ENCODE measurements at regions not wholly inside any gene's neighbourhood (a gene's known extent, or its start where the extent isn't known, plus 50 kb on each side); places are given as distances from the start of the nearest gene placed in this dataset.

- Histone ChIP-seq H3K9ac (ENCODE audit: low read length) (no peak overlapping the region), H3K4me3 (ENCODE audit: low read length) (no peak overlapping the region), H3K36me3 (ENCODE audit: insufficient read depth, low read length) (no peaks in the 10 kb centered on the region), H3K9me3 (ENCODE audit: low read length) (no peaks in the 10 kb centered on the region), H4K20me1 (ENCODE audit: insufficient read depth) (no peaks in the 10 kb centered on the region), H3K27ac (ENCODE audit: low read length) (no peak overlapping the region), H3K9me2 (ENCODE audit: insufficient read depth, low read length) (no peaks in the 10 kb centered on the region), H3K27me3 (ENCODE audit: insufficient read depth, low read depth, low read length) (no peaks in the 10 kb centered on the region), H3K79me2 (replicated peaks; ENCODE audit: insufficient read depth, low read length) (no peaks in the 10 kb centered on the region), H3K4me2 (ENCODE audit: low read length) (no peak overlapping the region), H3F3A (ENCODE audit: insufficient read depth, low read length, poor library complexity, severe bottlenecking) (no peaks in the 10 kb centered on the region), H2AFZ (ENCODE audit: low read depth, low read length) (no peak overlapping the region)
- TF ChIP-seq SMC3 (conservative IDR thresholded peaks at IDR 0.05; ENCODE audit: poor library complexity) (no peak), POLR2AphosphoS5 (IDR thresholded peaks at IDR 0.05) (no peak), RAD21 (conservative IDR thresholded peaks at IDR 0.05) (no peak), EZH2 (IDR thresholded peaks at IDR 0.05; ENCODE audit: borderline replicate concordance, insufficient read depth, low read length, poor library complexity, severe bottlenecking) (no peak), MXI1 (conservative IDR thresholded peaks at IDR 0.05; ENCODE audit: poor library complexity, severe bottlenecking) (no peak), REST (IDR thresholded peaks at IDR 0.05; ENCODE audit: borderline replicate concordance) (no peak), CTCF (IDR thresholded peaks at IDR 0.05; ENCODE audit: poor library complexity, severe bottlenecking) (no peak), EP300 (conservative IDR thresholded peaks at IDR 0.05; ENCODE audit: poor library complexity, severe bottlenecking) (no peak), TAF1 (IDR thresholded peaks at IDR 0.05; ENCODE audit: low read depth) (no peak)
Observed at GRCh38 chr4:42710761-42711160, 53.9 kb upstream of the ATP8A1 start.

GRCh38 chr4:42710329-42710728 is 53.4 kb upstream of the ATP8A1 start:
- no peaks in the 10 kb centered on the region for H3K9me2 ChIP-seq (ENCODE audit: insufficient read depth, low read length)
- no peaks in the 10 kb centered on the region for H3K27me3 ChIP-seq (ENCODE audit: insufficient read depth, low read depth, low read length)
- H3K9ac ChIP-seq (ENCODE audit: low read length), result no peak overlapping the region
- no peaks in the 10 kb centered on the region for H4K20me1 ChIP-seq (ENCODE audit: insufficient read depth)
- H3F3A ChIP-seq (ENCODE audit: insufficient read depth, low read length, poor library complexity, severe bottlenecking), result no peaks in the 10 kb centered on the region
- no peak overlapping the region for H3K27ac ChIP-seq (ENCODE audit: low read length)
- H3K79me2 ChIP-seq (replicated peaks; ENCODE audit: insufficient read depth, low read length), result no peaks in the 10 kb centered on the region
- no peaks in the 10 kb centered on the region for H3K36me3 ChIP-seq (ENCODE audit: insufficient read depth, low read length)
- H3K4me2 ChIP-seq (ENCODE audit: low read length), result no peak overlapping the region
- H3K4me3 ChIP-seq (ENCODE audit: low read length), result no peak overlapping the region
- no peaks in the 10 kb centered on the region for H3K9me3 ChIP-seq (ENCODE audit: low read length)
- H2AFZ ChIP-seq (ENCODE audit: low read depth, low read length), result no peak overlapping the region
- TF ChIP-seq EP300 (conservative IDR thresholded peaks at IDR 0.05; ENCODE audit: poor library complexity, severe bottlenecking) (no peak), RAD21 (conservative IDR thresholded peaks at IDR 0.05) (no peak), MXI1 (conservative IDR thresholded peaks at IDR 0.05; ENCODE audit: poor library complexity, severe bottlenecking) (no peak), REST (IDR thresholded peaks at IDR 0.05; ENCODE audit: borderline replicate concordance) (no peak), POLR2AphosphoS5 (IDR thresholded peaks at IDR 0.05) (no peak), TAF1 (IDR thresholded peaks at IDR 0.05; ENCODE audit: low read depth) (no peak), SMC3 (conservative IDR thresholded peaks at IDR 0.05; ENCODE audit: poor library complexity) (no peak), CTCF (IDR thresholded peaks at IDR 0.05; ENCODE audit: poor library complexity, severe bottlenecking) (no peak), EZH2 (IDR thresholded peaks at IDR 0.05; ENCODE audit: borderline replicate concordance, insufficient read depth, low read length, poor library complexity, severe bottlenecking) (no peak)
